ENCODE measurements at regions not wholly inside any gene's neighbourhood (a gene's known extent, or its start where the extent isn't known, plus 50 kb on each side); places are given as distances from the start of the nearest gene placed in this dataset.

- no peak for DNase-seq
- H3K9me3 ChIP-seq: no peaks in the 10 kb centered on the region
- no peaks in the 10 kb centered on the region for H3K27me3 ChIP-seq (ENCODE audit: insufficient read depth in 3 of 3, low read length in 2 of 3)
- no peaks in the 10 kb centered on the region for H3K4me1 ChIP-seq
- WGBS, 3 donors: 56 to 66% (median 64%) methylated on average over 1 of the region's 1 CpG
- intact Hi-C loops (cut with DNase I): no loop called here
- no peak for ATAC-seq
- H3K36me3 ChIP-seq (ENCODE audit: insufficient read depth in 1 of 2, low read depth in 1 of 2): no peaks in the 10 kb centered on the region
- H3K27ac ChIP-seq: no peak overlapping the region
- TF ChIP-seq CTCF (IDR thresholded peaks at IDR 0.05): no peak
- H3K4me3 ChIP-seq: no peak overlapping the region
These were observed 847.9 kb downstream of the EFNA5 start for GRCh38 chr5:106822851-106823250.

GRCh38 chr5:106818552-106818951 lies 852.2 kb downstream of the EFNA5 start:
- no peaks in the 10 kb centered on the region for H3K9me3 ChIP-seq
- H3K4me1 ChIP-seq: no peaks in the 10 kb centered on the region
- no peak for TF ChIP-seq CTCF (IDR thresholded peaks at IDR 0.05)
- H3K36me3 ChIP-seq (ENCODE audit: insufficient read depth in 1 of 2, low read depth in 1 of 2): no peaks in the 10 kb centered on the region
- intact Hi-C loops (cut with DNase I): no loop called here
- peaks cover 0 to 2% (median 0%) of the 10 kb centered on the region in 3 donors for H3K27me3 ChIP-seq (ENCODE audit: insufficient read depth in 3 of 3, low read length in 2 of 3)
- WGBS, 3 donors: 85% methylated on average over 4 of the region's 4 CpGs
- H3K27ac ChIP-seq: no peak overlapping the region
- ATAC-seq: no peak
- no peak for DNase-seq
- H3K4me3 ChIP-seq: no peak overlapping the region

GRCh38 chr5:106814961-106815360 lies 855.8 kb downstream of the EFNA5 start:
- 61 to 85% (median 83%) methylated on average over 2 of the region's 2 CpGs for WGBS, 3 donors
- TF ChIP-seq CTCF (IDR thresholded peaks at IDR 0.05): no peak

GRCh38 chr5:106801554-106801953 lies 869.2 kb downstream of the EFNA5 start:
- intact Hi-C loops (cut with DNase I): no loop called here
- Histone ChIP-seq H3K27ac (no peak overlapping the region), H3K4me1 (no peaks in the 10 kb centered on the region), H3K36me3 (ENCODE audit: insufficient read depth in 1 of 2, low read depth in 1 of 2) (no peaks in the 10 kb centered on the region), H3K9me3 (no peaks in the 10 kb centered on the region), H3K4me3 (no peak overlapping the region), H3K27me3 (ENCODE audit: insufficient read depth in 3 of 3, low read length in 2 of 3) (no peaks in the 10 kb centered on the region)
- no peak for DNase-seq
- no peak for TF ChIP-seq CTCF (IDR thresholded peaks at IDR 0.05)
- ATAC-seq: no peak
- 63 to 77% (median 69%) methylated on average over 3 of the region's 3 CpGs for WGBS, 3 donors

More at GRCh38 chr5:106814961-106815360, 855.8 kb downstream of the EFNA5 start:
- Histone ChIP-seq H3K4me3 (no peak overlapping the region), H3K4me1 (no peaks in the 10 kb centered on the region), H3K27ac (no peak overlapping the region), H3K27me3 (ENCODE audit: insufficient read depth in 3 of 3, low read length in 2 of 3) (peaks cover 0 to 2% (median 0%) of the 10 kb centered on the region in 3 donors), H3K36me3 (ENCODE audit: insufficient read depth in 1 of 2, low read depth in 1 of 2) (no peaks in the 10 kb centered on the region), H3K9me3 (no peaks in the 10 kb centered on the region)
- ATAC-seq: no peak
- no peak for DNase-seq
- intact Hi-C loops (cut with DNase I): no loop called here

- intact Hi-C loops (cut with DNase I): no loop called here
- Histone ChIP-seq H3K4me3 (no peak overlapping the region), H3K9me3 (no peaks in the 10 kb centered on the region), H3K4me1 (no peaks in the 10 kb centered on the region), H3K27me3 (ENCODE audit: insufficient read depth in 3 of 3, low read length in 2 of 3) (no peaks in the 10 kb centered on the region), H3K36me3 (ENCODE audit: insufficient read depth in 1 of 2, low read depth in 1 of 2) (no peaks in the 10 kb centered on the region), H3K27ac (no peak overlapping the region)
- no peak for DNase-seq
- TF ChIP-seq CTCF (IDR thresholded peaks at IDR 0.05): no peak
- 46 to 53% (median 51%) methylated on average over 3 of the region's 3 CpGs for WGBS, 3 donors
- ATAC-seq: no peak
These were observed 872.7 kb downstream of the EFNA5 start for GRCh38 chr5:106797996-106798395.
